H1 (cell line): ENCODE measurements at regions not wholly inside any gene's neighbourhood (a gene's known extent, or its start where the extent isn't known, plus 50 kb on each side); places are given as distances from the start of the nearest gene placed in this dataset.

Source experiments
- CHD7 ChIP-seq: fragments of 300-600 bp; sonication (generic); IDR thresholded peaks from 2 replicates; pipeline ENCODE4 v1.7.1; 2012; ENCODE audit warnings: low read length, moderate library complexity, mild to moderate bottlenecking, inconsistent platforms; ENCODE audit not compliant: insufficient replicate concordance
- CTBP2 ChIP-seq: IDR thresholded peaks from 2 replicates; pipeline ENCODE4 v1.7.0; 2011; ENCODE audit warnings: borderline replicate concordance, mild to moderate bottlenecking, moderate library complexity, mixed read lengths, low read length; ENCODE audit not compliant: insufficient read depth, insufficient read length
- E2F6 ChIP-seq: IDR thresholded peaks from 2 replicates; pipeline ENCODE4 v1.6.1; 2012; ENCODE audit warnings: inconsistent platforms
- HDAC6 ChIP-seq: IDR thresholded peaks from one replicate; pipeline ENCODE4 v1.7.1; 2012; ENCODE audit warnings: low read depth, mild to moderate bottlenecking, inconsistent platforms, low read length, moderate library complexity
- NRF1 ChIP-seq: IDR thresholded peaks from 2 replicates; pipeline ENCODE4 v1.6.1; 2011; ENCODE audit warnings: mild to moderate bottlenecking, low read depth, low read length, improper control_type of control experiment
- SAP30 ChIP-seq: fragments of 300-600 bp; sonication (generic); IDR thresholded peaks from 2 replicates; pipeline ENCODE4 v1.7.1; 2012; ENCODE audit warnings: low read length, moderate library complexity, mild to moderate bottlenecking, inconsistent platforms; ENCODE audit not compliant: insufficient read depth, insufficient replicate concordance
- SUZ12 ChIP-seq: fragments of 200-600 bp; sonication (generic); IDR thresholded peaks from 2 replicates; pipeline ENCODE4 v1.6.1; 2012; ENCODE audit warnings: mild to moderate bottlenecking, inconsistent platforms, low read length, moderate library complexity, mixed read lengths
- TCF12 ChIP-seq: IDR thresholded peaks from 2 replicates; pipeline ENCODE4 v1.6.1; 2011; ENCODE audit warnings: low read depth, mild to moderate bottlenecking, low read length
- TF ChIP-seq, protein P1 (sequence below): IDR thresholded peaks from 2 replicates; pipeline ENCODE4 v1.6.1; 2011; ENCODE audit warnings: low read depth, mild to moderate bottlenecking, low read length; ENCODE audit not compliant: insufficient read depth

- TF ChIP-seq CHD7 = no peak
- TF ChIP-seq NRF1 = no peak
- TF ChIP-seq SAP30 = no peak
- TF ChIP-seq HDAC6 = no peak
- TF ChIP-seq SUZ12 = no peak
- no peak for TF ChIP-seq CTBP2
- TF ChIP-seq TCF12 = no peak
- no peak for TF ChIP-seq E2F6
- TF ChIP-seq, protein P1, sequence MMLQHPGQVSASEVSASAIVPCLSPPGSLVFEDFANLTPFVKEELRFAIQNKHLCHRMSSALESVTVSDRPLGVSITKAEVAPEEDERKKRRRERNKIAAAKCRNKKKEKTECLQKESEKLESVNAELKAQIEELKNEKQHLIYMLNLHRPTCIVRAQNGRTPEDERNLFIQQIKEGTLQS = no peak
Observed at GRCh38 chr5:39519566-39520231, 94.9 kb upstream of the DAB2 start (continued).
